IPS-NIHi11 (cell line): ENCODE measurements at regions not wholly inside any gene's neighbourhood (a gene's known extent, or its start where the extent isn't known, plus 50 kb on each side); places are given as distances from the start of the nearest gene placed in this dataset.
"Not testable (repeated sequence)": the region's sequence is repeated elsewhere in the genome, so short reads cannot be mapped to it uniquely, and the experiment has no call there.

Experiments used
- DNase-seq: peaks from one replicate; pipeline ENCODE4 v3.0.0; 2012; ENCODE audit warnings: mixed read lengths, low spot score

DNA sequence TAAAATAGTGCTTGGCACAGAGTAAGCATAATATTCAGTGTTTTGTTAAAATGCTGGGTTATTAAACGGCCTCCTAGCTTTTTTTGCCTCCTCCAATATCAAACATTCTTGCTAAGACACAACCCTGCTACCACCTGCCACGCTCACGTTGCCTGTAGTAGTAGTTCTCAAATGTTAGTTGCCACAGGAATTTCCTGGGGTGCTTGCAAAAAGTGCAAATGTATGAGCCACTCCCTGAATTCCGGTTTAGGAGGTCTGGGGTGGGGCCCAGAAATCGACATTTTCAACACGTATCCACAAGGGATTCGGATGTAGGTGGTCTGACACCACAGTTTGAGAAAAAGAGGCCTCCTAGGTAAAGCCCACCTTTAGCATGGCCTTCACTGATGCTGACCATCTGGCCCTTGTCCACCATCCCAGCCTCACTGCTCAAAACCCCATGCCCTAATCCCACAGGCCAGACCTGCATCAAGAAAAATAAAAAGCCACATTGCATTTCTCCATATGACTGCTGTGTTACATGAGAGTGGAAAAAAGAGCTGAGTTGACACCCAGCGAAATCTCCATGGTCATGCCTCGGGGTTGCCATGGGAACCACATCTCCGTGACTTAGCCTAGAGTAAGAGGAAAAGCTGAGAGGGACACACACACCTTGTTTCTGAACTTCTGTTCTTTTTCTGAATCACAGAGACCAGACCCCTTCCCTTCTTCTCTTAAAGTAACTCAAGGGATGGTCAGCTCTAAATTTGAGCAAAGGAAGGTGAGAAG lies 116.4 kb upstream of the HES1 start:
- peak; percentile 46 for DNase-seq

GRCh38 chr3:194022052-194022451 lies 113.9 kb upstream of the HES1 start:
- no peak for DNase-seq

DNA sequence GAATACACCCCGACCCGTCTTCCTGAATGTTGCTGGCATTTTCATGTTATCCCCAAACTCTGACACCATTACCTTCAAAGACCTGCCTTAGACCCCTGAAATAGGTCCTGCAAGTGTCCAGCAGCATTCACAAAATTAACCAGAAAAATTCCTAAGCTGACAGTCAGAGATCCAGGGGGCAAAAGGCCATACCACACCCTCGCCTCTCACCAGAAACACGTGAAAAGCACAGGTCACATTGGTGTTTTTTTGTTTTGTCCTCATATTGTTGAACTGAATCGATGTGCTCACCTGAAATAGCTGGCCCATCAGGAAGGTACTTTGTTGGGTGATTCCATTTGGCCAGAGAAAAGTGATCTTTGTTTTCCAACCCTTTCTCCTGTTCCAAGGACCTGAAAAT lies 113.1 kb upstream of the HES1 start:
- no peak for DNase-seq

DNA sequence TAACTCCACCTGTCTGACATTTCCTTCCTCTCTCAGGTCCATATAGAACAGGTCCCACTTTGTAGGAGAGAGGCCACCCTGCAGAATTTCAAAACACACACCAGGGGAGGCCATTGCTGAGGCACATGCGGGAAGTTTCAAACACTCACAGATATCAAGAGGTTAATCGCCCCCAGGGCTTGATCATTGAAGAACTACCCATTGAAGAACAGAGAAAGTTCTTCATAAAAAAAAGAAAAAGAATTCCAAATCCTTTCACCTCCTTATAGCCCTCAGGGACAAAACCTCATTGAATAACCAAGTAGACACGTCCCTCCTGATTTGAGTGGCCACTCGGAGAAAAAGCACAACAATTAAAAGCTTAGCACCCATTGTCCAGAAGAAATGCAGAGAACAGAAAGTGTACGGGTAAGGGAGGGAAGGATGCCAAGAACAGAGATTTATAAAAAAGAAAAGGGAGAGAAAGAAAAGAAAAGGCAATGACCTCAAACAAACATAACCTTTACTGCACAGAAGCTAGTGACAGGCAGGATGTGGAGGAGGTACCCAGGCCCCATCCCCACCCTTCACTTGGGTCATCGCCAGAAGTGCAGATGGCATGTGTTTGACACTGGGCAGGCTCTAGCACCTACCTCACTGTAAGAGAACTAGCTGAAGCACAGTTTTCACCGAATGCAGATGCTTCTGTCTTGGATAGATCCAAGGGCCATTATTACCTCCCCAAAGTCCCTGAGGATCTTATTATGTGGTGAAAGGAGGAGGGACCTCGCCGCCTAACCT lies 112.3 kb upstream of the HES1 start:
- DNase-seq: no peak

DNA sequence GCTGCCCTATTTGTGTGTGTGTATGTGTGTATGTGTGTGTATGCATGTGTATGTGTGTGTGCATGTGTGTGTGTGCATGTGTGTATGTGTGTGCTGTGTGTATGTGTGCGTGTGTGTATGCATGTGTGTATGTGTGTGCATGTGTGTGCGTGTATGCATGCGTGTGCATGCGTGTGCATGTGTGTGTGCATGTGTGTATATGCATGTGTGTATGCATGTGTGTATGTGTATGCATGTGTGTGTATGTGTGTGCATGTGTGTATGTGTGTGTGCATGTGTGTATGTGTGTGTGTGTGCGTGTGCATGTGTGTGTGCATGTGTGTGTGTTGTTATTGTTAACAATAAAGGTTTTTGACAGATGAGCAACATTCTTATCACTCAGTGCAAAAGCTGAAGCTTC lies 110.8 kb upstream of the HES1 start:
- DNase-seq: no peak

- no peak for DNase-seq
These were observed 110.0 kb upstream of the HES1 start for GRCh38 chr3:194025951-194026350.

DNA sequence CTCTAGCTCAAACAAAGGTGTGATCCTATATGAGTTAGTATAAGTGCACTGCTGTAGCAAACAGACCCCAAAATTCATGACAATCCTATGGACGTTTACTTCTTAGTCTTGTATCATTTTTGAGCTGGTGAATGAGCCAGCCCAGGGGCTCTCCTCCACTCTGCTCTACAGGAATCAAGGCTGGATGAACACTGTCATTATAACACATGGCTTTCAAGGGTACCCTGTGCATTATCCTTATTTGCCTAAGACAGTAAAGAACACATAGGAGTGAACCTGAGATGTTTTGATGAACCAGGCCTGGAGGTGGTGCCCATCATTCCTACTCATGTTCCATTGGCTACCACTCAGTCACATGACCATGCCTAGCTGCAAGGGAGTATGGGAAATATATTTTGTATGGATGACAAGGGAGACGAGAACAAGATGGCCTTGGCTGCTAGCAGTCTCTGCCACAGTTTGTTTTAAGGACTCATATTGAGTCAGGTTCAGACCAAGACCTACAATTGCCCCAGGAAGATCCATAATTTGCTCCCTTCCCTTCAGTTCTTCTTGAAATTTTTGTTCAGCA lies 107.4 kb upstream of the HES1 start:
- DNase-seq: no peak

DNA sequence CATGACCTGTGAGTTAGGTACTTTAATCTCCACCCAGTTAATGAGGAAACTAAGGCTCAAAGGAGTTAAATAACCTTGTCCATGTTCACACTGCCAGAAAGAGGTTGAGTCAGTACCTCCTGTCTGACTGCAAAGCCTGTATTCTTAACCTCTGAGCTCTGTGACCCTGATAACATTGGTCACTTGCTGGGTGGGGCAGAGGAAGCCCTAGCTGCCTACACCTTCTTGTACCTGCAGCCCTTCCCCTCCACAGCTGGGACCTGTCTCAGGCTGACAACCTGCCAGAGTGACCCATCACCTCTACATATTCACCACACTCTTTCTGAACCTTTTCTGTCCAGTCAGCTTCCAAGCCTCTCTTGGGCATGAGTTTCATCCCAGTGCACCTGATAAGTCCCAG lies 106.1 kb upstream of the HES1 start:
- DNase-seq: no peak

GRCh38 chr3:194030372-194030771 lies 105.6 kb upstream of the HES1 start:
- DNase-seq: no peak

DNA sequence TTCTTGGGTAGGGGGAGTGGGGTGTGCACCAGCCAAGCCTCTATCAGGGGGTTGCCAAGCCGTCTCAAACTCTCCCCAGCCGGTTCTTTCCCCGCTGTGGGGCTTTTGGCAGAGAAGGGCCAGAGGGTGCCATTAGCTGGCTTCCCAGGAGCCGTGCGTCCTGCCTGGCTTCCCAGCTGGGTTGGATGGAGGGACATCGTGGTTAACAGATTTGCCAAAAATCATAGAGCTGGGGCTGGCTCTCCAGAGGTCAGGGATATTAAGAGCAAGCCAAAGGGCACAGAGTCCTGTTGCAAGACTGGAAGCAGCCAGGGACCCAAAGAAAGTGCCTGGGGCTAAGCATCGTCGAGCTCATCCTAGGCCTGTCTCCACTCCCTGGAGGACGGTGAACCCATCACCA lies 104.6 kb upstream of the HES1 start:
- DNase-seq: no peak

DNA sequence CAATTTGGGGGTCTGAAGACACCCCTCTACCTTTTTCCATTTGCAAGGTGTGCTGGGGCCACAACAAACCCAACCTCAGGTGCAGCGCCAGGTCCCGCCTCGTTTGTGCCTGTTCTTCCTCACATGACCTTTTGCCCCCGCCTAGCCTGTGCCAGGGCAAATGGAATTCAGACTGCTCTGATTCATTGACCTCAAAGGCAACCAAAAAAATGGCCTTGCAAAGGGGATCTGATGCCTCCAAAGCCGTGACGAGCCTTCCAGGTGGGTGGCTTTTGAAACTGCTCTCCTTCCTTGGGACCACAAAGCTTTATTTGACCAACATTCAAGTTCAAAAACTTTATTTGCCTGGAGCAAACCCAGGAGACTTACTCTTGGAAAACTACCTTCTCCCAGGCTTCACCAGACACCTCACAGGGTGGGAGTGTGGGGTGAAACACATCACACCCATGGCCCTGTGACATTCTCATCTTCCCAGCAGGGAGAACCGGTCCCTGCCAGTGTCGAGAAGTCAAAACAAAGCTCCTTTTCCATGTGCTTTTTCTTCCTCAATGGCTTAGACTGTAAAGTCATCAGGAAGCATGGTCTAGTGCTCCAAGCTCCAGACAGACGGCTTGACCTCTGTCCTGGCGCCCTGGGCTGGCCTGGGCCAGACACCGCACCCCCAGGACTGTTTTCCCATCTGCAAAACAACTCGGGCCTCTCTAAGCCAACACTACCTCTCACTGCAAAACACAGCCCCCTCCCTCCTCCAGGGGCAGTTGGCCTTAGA lies 103.9 kb upstream of the HES1 start:
- no peak for DNase-seq

DNA sequence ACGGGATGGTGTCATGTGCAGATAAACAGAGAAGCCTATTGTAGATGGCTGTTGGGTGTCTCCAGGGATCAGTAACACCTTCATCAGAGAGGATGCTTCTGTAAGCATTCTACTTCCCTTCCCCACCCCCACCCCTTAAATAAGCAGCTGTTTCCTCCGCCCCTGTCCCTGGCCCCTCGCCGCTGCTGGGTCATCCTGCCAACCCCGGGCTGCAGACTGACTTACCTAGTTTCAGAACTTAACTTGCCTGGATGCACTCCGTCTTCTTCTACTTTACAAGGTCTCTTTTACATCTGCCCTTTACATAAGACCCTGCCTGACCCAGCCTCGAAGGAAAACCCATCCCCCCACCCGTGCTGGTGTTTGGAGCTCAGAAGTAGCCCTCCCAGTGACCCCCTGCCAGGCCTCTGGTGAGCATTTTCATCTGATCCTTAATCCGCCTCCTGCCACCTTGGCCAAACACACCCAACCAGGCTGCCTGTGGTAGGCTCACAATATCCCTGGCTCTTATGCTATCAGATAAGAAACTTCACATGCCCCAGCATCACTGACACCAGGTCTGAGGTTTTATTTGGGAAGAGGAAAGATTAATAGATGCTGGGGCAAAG lies 103.0 kb upstream of the HES1 start:
- DNase-seq: no peak

DNA sequence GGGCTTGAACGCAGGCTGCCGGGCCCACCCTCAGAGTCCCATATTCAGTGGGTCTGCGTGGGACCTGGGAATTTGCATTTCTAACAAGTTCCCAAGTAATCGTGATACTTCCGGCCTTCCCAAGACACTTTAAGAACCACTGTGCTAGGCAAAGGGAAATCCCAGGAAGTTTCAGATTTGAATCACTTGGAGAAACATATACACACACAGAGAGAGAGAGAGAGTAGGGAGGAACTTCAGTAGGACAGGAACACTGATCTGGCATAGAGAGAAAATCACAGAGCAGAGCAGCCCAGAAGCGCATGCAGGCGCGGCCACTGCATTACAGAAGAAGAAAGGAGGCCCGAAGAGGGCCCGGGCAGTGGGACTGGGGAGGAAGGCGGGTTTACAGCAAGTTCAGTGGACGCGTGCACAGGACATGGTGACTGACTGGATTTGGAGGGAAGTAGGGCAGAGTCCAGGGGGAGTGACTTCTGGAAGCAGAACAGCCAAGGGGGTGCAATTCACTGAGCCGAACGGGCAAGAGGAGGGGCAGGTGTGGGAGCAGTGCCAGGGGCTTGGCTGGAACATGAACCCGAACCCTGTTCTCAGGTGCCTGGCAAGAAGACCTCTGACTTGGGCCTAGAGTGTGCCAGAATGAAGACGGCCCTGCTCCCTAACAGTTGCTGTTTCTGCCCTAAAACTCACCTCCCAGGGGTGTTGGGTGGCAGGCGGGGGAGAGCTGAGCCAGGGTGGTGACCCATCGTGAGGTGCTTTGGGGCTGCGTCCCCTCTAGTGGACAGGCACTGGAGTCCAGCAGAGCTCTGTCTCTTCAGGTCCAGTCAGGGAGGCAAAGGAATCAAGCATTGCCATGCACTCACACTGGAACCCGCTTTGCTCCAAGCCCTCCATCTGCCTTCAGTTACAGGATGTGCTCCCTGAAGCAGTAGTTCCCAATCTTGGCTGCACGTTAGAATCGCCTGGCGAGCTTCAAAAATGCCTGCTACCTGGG lies 101.3 kb upstream of the HES1 start:
- no peak for DNase-seq

DNA sequence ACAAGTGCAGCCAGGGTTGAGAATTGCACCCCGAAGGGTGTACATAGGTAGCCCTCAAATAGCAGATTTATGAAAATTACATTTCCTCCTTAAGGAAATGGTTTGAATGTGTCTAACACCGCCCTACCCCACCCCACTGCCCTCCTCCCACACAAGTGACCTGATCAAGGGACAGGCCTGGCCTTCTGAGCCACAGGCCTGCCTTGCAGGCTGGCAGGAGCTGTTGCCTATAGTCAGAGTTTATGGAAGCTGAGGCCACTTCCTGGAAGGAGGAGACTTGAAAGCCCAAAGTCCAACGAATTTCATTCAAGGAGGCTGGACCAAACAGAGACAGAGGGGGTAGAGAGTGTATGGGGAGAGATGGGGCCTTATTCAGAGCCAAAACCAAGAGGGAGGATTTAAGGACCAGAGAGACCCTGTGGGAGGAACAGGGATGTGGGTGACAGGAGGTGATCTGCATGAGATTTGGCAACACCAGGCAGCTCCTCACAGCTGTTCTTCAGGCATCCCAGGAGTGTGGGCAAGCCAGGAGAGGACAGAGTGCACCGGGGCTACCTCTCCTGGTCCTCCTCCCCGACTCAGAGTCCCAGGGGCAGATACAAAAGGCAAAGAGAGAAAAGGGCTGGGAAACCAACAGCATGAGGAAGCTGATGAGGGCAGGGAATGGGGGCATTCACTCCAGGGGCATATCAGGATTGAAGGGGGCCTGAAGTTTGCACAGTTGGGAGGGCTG lies 100.4 kb upstream of the HES1 start:
- DNase-seq: no peak

DNA sequence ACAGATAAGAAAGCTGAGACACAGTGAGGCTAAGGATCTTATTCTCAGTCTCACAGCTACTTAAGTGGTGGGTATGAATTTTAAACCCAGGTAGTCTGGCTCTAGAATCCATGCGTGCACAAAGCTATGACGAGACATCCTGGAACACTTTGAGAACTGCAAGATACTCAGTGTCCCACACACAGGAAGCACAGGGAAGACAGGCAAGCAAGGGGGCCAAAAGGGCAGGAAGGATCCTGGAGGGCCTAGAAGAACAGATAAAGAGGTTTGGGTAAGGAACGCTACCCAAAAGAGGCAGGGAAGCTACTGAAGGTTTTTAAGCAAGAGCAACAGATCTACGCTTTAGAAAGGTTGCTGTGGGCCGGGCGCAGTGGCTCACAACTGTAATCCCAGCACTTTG lies 99.1 kb upstream of the HES1 start:
- DNase-seq: no peak

DNA sequence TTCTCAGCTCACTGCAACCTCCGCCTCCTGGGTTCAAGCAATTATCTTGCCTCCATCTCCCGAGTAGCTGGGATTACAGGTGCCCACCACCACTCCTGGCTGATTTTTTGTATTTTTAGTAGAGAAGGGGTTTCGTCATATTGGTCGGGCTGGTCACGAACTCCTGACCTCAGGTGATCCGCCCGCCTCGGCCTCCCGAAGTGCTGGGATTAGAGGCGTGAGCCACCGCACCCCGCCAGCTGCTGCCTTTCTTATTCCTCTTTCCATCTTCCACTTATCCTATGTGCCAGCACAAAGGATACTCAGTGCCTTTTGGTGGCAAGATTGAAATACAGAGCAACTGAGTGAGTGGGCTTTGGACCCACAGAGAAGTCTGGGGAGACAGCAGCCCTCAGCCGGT lies 97.6 kb upstream of the HES1 start:
- DNase-seq: not testable (repeated sequence)

DNA sequence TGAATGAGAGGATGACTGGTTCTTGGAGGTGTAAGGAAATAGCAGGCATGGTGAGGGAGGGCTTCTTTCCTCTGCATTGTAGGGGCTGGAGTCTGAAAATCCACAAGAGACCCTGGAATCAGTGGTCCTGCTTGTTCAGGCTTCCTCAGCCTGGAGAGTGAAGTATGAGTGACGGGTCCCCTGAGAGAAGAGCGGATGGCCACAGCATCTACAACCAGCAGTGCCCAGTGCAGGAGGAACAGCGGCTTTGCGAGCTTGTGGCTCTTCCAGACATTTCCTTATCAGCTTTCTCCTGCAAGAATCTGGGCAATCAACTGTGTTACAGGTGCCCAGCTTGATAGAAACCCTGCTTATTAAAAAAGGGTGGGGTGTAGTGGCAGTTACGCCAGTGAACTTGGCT lies 97.0 kb upstream of the HES1 start:
- DNase-seq: no peak

GRCh38 chr3:194040516-194041273 lies 95.3 kb upstream of the HES1 start:
- DNase-seq: no peak

GRCh38 chr3:194042927-194043326 lies 93.0 kb upstream of the HES1 start:
- no peak for DNase-seq
